Skin of body (tissue), 1 donor: ENCODE measurements at regions not wholly inside any gene's neighbourhood (a gene's known extent, or its start where the extent isn't known, plus 50 kb on each side); places are given as distances from the start of the nearest gene placed in this dataset.
A peak's percentile ranks its signal among the peaks of the same experiment; 100 is the strongest.

Experiments
- DNase-seq: peaks from one replicate; lab custom pipeline; 2025; lab: John Stamatoyannopoulos, UW

DNA sequence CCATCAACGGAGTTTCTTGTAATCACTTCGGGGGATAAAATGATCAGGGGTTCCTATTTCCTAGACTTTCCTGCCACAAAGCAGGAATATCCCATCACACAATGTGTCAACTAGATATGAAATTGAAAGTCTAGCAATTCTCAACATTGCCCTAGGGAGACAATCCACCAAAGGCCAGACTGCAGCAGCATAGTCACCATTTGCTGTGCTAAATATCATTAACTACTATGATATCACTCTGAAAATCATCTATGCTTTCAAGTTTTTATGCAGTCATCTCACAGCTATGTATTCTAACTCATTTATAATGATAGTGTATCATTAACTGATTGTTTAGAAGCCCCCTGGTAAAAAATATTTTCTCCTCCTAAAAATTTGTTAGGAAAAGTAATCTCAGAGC, 342.6 kb upstream of the CDH6 start:
- DNase-seq = no peak

DNA sequence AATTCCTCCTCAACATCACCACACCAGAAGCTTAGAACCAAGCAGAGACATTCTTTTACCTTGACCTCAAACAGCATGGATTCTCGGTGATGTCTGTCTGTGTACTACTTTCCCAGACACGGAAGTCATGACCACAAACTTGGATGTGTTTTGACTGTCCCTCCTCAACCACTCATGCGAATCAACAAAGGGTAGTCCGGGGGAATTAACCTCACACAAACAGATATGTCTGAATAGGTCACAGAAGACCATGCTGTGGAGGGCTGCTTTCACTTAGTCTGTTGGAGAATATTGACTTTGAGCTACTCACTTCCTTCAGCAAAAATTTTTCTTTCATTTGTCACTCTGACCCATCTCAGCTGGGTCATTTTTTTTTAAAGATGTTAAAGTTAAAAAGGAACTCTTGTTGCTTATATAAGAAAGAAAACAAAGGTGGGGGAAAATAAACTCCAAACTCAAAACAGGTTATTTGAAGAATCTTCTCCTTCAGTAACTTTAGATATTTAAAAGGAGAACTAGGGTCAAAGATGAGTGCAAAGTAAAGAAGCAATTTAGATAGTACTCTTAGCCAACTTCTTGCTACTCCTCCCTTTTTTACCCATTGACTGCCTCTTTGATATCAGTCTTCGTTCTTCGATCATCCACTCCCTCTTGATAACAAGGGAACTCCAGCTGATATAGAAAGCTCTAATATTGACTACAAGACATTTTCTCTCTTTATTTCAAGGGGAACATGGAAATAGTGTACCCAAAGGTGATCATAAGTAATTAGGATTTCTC, 343.4 kb upstream of the CDH6 start:
- DNase-seq = no peak

DNA sequence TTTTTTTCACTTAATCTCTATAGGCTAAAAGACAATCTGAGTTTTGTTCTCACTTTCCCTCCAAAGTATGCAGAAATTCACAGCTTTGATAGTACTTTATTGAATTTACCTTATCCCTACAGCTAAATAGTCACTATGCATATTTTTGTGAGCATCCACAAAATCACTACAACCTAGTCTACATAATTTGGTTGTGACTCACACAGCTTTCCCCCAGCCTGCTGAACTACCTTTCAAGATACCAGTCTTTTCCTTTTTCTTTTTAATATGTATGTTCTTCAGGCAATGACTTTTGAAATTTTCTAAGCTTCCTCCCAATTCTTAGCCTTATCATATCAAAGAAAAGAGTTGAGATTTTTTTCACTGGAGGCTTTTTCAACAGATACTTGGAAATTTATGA, 347.3 kb upstream of the CDH6 start:
- DNase-seq = no peak

DNA sequence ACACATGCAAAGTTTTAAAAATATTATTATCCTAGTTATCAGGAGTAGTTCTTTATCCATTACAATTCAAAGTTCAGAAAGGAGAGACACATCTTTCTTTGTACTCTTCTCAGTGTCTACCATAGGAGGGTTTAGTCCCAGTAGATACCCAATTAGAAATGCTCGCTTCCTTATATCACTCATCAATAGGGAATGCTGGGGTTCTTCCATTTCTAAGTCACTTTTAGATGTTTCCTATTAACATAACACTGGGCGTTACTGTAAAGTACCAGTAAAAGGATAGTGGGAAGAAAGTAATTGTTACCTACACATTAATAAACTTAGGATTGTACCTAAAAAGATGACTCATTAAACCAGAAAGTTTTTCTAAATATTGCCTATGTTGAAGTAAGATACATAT, 348.3 kb upstream of the CDH6 start:
- DNase-seq = no peak

DNA sequence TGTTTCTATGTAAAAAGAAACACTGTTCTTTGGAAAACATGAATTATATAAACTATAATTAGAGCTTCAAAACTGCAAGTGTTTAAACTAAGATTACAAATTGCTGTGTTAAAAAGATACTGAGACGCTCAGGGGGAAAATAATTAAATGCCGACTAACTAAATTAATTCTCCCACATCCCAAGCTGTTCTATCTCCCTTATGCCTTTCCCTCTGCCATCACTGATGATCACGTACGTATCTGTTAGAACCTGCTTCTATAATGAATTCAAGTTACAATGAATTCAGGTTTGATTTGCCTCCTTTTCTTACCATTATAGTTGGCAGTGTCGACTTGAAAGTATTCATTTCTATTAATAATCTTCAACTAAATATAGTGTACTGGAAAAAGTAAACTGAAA, 349.9 kb upstream of the CDH6 start:
- DNase-seq = no peak

DNA sequence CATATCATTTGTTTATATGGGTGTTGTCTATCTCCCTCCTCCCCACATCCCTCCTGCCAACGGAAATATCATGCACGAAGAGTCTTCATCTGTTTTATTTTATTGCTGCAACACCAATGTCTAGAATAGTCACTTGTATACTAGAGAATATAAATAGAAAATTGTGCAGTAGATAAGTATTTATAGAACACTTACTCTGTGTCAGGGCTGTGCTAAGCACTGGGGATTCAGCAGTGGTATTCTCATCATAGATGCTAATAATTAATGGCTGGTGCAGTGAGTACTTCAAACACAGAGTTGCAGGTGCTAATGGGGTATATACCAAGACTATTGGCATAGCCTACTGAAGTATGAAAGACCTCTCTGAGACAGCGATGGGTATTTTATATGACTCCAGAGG, 353.5 kb upstream of the CDH6 start:
- no peak for DNase-seq

DNA sequence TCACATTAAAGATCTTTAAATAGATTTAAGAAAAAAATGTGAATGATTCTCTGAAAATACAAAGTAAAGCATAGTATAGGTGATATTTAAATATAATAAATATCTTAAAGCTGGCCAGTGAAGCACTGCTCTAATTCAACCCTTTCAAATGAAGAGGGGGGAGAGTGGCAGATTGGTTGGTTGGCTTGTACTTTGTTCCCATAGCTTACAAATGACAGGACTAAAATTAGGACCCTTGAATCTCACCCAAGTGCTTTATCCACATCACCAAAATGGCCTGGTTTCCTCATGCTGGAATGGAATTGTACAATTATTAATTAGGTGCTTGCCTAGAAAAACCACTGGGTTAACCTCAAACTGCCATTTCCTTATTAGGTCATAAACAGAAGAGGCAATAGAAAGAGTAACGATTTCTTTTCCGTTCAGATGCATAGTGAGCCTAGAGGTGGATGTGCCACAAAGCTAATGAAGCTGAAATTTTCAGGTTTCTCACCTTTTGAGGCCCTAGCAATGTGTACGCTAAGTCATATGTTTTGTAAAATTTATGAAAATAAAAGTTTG, 354.5 kb upstream of the CDH6 start:
- no peak for DNase-seq

DNA sequence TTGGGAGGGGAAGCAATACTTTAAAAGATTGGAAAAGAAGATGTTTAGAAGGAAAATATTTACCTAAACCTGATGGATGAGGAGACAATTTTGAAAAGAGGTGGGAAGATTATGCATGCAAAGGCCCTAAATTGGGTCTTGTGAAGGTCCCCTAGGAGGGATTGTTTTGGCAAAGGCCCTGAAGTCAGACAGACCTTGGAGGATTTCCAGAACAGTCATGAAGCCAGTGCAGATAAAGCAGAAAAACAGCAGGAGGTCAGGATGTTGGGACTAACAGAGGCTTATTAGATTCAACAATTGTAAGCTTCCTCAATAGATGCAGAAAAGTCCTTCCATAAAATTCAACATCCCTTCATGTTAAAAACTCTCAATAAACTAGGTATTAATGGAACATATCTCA, 361.0 kb upstream of the CDH6 start:
- DNase-seq = no peak

DNA sequence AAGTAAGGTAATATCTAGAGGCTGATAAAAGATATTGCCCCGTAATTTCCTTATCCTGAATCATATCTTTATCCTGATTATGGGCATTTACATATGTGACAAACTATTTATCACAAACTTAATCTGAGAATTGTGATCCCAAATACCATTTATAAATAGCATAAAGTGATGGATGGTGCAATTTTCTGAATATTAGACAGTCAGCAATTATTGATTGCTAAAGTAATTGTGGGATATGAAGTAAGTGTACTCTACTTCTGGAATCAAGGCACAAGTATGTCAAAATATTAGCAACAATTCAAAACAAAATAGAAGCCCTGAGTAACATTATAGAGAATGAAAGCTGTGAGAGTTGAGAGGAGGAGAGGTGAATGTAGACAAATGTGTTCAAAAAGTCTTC, 361.9 kb upstream of the CDH6 start:
- no peak for DNase-seq

DNA sequence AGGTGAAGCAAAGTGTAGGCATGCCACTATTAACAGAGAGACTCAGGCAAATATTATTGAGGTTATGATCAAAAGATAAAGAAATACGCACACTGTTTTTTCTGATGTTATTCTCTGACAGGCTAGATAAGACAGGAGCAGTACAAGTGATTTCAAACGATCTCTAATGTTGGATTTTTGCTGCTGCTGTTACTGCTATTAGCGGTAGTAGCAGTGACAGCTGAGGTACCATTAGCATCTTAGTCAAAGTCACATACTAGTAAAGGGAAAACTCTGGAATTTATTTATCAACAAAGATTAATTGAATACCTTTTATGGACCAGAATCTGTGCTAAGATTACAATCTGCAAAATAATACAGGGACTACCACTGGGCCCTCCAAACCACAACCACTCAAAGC, 362.4 kb upstream of the CDH6 start:
- DNase-seq = no peak

DNA sequence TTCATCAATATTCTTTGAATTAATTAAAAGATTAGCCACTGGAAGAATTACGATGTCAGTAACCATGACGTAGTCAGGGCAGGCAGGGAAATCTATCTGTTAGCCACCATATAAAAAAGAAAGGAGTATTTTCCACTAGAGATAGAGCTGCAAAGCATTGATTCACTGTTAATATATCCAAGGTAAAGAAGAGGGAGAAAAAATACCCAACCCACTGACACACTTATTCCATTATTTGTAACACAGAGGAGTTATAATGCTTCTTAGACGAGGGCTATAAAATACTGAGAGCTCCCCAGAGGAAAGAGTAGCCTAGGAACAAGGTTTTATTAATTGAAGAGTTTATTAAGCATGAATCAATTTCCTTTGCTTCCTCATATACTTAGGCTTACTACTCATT, 382.2 kb upstream of the CDH6 start:
- no peak for DNase-seq

DNA sequence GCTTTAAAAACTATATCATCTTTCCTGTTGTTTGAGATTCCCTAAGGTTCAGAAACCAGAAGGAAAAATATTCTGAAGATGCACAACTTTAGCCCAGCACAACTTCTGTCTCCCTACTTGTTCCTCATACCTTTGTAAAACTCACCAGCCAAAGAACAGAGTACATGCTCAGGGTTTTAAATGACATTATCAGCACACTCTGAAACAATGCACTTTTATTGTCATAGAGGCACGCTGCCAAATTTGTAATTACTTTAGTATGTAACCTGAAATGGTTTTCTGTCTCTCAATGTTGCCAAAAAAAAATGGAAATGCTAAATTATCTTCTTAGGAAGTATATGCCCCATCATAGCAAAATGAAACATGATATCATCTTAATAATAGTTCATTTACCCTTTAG, 383.6 kb upstream of the CDH6 start:
- DNase-seq = no peak

DNA sequence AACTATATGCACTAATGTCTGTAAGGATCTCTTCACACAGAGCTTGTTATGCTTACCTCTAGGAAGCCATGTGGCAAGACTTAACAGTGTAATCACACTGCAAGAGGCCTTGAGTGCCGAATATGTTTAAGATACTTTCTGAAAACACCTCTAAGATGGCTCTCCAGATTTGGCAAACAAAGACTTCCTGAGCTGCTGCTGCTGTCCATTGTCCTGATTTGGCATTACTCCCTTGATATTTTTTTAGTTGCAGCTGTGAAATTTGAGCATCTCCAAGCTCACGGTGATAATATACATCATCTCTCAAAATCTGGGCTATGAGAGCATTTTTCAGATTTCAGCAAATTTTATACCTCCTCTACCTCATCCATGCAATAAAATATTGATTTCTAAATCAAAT, 384.5 kb upstream of the CDH6 start:
- DNase-seq = no peak

DNA sequence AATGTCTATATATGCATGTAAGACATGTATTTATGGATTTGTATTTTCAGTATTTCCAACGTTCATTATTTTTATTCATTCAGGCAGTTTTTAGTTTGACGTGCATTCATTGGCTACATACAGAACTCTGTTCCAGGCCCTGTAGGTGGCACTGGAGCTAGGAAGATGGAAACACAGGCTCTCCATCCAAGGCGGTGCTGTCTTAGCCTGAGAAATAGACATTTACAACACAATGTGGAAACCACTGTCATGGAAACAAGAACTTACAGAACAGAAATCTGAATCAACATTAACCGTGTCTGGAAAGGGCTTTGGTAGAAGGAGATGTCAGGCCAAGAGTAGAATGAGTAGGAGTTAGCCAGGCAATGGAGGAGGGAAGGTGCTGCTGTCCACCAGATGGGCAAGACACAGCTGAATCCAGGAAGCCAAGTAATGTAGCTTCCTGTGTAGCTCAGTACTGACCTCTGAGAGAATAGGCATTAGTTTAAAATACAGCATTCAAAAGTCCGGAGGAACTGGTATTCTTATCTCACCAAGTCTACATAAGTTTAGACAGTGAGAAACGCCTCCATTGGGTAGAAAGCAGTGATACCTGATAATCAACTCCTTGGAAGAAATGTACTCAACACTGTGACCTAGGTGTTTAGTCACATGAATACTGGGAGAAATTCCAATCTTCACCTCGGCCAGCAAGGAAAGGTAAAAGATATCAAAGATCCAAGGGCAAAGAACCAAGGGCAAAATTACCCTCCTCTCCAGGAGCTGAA, 388.6 kb upstream of the CDH6 start:
- DNase-seq = no peak

DNA sequence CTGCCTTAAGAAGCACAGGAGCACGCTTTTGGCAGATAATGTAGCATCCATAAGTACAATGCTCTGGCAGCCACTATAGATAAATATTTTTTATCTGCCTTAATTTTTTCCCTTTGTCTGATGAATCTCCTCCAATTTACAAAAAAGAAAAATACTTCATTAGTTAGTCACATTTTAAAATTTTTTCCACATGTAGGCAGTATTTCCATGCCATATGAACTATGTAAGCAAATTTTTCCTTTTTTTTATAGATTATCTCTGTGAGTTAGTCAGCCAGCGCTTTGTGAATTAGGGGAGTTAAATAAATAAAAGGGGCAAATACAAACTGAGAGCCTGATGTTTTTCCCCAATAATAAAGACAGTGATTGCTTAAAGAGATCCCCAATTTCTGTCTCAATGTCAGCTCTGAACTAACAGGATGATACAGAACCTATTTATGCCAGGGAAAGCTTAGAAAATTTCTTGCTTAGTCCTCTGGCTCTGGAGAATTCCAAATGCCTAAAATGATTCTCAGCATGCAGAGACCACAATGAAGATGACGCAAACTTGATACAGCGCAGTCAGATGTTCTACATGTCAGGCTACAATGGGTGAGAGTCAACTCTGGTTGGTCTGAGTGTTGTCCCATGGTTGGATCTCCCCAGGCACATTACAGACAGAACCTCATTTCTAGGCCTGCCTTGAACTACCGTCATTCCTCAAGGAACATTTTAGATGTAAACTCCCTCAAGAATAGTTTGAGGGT, 390.4 kb upstream of the CDH6 start:
- peak; percentile 57 for DNase-seq

DNA sequence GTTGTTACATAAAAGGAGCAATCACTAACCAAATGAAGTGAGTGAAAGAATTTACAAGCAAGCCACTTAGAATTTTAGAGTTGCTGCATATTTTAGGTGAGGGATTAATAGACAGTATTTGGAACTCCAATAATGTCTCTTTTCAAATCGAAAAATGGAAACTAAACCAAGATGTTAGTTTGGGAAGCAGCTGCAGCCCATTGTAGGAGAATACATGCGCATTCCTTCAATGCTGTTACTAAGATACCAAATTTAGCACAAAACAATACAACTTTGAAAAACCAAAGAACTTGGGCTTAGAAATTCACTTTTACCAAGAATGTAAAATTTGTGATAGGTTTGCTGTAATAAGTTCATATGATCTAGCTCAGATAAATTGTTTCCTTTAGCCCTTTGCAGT, 411.8 kb upstream of the CDH6 start:
- DNase-seq = no peak

DNA sequence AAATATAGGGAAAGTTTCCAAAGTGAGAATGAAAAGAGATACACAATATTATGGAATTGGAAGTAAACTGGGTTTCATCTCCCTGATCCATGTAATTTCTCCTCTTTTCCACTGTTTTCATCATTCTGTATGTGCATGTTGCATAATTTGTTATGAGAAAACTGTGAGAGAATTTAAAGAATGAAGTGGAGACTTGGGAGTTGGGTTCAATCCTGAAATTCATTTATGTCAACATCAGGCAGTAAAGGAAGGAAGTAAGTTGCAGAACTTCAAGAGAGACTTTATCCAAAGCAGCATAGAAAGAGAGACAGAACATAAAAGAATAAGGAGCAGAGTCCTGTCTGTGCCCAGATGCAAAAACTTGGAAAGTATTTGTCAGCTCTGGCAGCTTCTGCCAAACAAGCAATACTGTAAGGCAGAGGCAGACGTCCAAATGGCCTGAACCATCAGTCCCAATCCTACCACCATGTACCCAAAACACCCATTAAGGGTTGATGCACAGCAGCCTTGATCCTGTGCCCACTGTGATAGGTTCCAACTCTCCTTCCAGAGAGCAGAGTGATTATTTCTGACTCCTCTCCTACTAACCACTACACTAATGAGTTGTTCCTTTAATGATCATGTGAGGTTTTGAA, 425.3 kb upstream of the CDH6 start:
- no peak for DNase-seq

DNA sequence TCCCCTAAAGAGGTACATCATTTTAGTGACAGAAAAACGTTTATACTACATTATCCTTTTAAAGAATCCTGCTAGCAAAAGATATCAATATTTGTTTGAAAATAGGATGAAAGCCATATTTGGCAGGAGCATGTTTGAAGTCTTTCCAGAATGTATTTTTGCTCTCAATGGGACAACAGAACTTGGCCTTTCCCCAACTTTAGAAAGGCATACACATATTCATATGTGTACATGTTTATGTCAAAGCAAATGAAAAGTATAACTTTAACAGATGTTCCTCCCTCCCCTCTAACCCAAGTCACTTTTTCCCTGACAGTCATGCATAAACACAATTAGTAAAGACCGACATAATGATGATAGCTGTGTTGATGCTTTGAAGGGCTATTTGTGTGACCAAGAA, 427.8 kb upstream of the CDH6 start:
- DNase-seq = no peak

DNA sequence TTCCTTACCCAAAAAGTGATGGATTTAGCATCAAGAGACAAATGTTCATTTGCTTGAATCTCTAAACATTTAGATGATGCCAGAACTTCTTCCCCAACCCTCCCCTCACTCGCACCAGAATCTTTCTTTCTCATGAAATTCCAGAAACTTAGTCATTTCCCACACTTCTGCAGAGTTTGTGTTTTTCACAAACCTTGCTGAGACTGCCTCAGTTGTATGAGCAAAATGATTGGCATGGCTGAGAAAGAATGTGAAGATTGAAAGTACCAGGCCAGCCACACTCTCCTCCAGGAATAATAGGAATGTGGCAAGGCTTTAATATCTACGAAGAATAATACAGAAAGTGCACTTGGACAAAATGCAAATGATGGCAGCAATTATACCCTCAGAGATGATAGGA, 428.3 kb upstream of the CDH6 start:
- no peak for DNase-seq

DNA sequence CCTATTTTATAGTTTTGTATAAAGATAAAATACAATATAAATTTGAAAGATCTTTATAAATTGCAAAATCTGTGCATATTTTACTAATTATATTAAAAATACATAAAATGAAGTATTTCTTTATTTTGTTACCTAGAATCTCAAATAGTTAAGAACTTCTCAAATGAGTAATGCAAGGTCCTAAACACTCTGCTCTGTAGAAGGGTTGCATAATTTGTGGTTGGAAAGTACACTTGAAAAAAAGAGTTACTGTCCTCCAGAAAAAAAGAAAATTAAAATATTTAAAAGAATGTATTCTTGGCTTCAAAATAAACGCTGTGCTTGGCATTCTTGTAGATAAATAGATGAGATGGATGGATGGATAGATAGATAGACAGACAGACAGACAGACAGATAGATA, 428.8 kb upstream of the CDH6 start:
- DNase-seq = no peak

DNA sequence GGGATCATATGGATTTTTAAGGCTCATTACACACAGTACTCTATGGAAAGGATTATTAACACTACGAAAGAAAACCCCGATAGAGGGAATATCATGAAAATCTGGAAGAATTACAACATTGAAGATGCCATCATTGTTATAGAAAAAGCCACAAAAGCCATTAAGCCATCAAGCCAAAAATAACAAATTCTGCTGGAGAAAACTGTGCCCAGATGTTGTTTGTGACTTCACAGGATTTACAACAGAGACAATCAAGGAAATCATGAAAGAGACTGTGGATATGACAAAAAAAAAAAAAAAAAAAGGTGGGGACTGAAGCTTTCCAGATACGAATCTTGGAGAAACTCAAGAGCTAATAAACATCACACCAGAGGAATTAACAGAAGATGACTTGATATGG, 433.8 kb upstream of the CDH6 start:
- no peak for DNase-seq

DNA sequence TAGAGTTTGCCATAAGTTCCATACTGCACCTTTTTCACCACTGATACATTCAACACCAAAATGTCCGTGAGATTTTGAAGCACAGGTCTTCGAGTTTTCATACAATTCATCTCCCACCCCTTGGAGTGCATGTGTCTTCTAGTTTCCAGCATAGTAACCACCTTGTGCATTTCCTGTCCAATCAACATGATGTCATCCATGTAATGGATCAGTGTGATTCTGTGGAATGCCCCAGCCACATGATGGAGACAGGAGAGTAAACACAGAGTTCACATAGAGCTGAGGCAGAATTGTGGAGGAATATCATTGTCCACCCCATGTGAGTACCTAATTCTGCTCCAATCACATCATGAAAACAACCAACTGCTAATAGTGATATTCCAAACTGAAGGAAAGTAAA, 441.5 kb upstream of the CDH6 start:
- no peak for DNase-seq
